HG03060 (cell line): ENCODE measurements at regions not wholly inside any gene's neighbourhood (a gene's known extent, or its start where the extent isn't known, plus 50 kb on each side); places are given as distances from the start of the nearest gene placed in this dataset.

Experiments used
- ATAC-seq: cut with Tn5 transposase; IDR thresholded peaks from one replicate; pipeline ENCODE4 v1.9.1; 2021; ENCODE audit warnings: low read depth, moderate number of reproducible peaks; ENCODE audit not compliant: unreplicated experiment

DNA sequence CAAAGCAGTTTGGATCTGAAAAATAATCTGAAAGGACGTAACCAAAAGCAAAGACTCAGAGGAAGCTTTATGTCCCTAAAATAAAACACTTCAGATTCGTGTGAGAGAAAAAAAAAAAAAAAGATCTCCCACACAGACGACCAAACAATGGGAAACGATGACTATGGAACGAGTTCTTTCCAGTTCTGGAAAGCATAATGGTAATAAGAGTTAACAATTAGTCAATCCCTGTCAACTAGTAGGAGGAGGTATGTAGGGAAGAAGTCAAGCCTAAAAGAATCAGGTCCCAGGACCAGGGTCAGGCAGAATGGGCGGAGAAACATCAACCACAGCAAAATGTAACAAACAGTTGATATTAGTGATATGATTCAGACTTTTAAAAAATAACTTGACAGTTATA, 170.3 kb upstream of the SETBP1 start:
- no peak for ATAC-seq

DNA sequence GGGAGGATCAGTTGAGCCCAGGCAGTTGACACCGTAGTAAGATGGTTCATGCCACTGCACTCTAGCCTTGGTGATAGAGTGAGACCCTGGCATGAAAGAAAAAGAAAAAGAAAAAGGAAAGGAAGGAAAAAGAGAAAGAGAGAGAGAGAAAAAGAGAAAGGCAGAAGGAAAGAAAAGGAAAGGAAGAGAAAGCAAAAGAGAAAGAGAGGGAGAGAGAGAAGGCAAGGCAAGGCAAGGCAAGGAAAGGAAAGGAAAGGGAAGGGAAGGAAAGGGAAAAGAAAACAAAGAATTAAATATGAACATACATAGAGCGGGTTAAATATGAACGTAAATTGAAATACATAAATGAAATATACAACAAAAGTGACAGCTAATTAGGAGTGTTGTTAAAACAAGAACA, 167.5 kb upstream of the SETBP1 start:
- ATAC-seq = no peak

DNA sequence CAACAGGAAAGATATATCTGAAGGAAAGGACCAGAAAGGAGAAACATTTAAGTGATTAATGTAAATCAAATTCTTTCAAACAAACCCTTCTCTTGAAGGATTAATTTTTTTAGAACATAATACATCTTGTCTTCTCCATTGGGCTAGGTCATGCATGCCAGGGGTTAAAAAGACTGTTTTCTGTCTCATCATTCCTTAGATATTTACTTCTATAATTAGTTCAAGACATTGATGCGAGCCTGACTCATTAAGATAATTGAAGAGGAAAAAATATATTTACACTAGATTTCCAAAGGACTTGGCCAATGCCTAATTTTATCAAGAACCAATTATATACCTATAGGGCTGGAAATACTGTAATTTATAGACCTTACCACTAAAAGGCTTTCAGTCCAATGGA, 166.6 kb upstream of the SETBP1 start:
- ATAC-seq = no peak

DNA sequence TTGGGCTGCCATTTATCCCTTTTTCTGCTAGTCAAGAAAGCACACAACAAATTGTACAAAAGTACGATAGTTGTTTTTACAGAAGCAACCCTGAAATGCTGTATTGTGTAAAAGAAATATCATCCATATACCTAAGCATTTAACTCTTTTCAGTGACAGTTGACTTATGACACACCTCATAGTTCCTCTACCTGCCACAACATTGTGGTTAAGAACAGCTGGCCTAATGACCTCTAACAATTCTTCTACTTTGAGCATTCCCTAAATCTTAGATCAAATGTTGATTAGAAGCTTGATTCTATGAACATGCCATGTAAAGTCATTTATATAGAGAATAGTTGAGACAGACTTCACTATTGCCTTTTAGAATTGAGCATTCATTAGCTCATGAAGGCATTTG, 165.9 kb upstream of the SETBP1 start:
- no peak for ATAC-seq

DNA sequence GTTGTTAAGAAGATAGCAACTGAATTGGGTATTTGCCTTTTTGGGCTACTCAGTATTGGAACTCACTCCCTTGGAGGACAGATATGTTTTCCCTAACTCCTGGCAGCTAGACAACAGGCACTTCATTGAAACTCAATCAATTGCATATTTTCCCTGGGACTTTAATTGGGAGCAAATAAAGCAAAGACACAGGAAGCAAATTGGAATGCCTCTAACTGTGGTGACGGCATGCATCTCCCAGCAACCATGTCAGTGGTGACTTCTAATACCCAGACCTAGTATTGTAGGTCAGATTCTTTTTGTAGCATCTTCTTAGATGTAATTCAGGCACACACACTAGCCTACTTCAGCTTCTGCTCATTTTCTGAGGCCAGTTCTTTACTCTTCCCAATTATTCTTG, 164.2 kb upstream of the SETBP1 start:
- no peak for ATAC-seq

DNA sequence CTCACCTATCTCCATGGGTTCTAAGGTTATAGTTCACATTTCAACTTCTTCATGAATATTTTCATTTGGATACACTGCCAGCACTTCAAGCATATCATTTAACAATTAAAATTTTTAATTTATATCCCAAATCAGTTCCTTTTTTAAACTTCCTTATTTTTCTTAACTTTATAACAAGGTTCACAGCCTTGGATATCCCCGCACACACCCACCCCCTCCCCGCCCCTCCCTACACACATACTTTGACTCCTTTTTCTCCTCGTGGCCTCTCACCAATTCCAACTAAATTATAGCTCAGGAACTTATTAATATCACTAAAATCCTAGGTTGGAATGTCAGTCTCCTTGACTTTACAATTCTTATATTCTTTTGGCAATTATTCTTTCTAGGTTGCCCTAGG, 163.6 kb upstream of the SETBP1 start:
- ATAC-seq = no peak

DNA sequence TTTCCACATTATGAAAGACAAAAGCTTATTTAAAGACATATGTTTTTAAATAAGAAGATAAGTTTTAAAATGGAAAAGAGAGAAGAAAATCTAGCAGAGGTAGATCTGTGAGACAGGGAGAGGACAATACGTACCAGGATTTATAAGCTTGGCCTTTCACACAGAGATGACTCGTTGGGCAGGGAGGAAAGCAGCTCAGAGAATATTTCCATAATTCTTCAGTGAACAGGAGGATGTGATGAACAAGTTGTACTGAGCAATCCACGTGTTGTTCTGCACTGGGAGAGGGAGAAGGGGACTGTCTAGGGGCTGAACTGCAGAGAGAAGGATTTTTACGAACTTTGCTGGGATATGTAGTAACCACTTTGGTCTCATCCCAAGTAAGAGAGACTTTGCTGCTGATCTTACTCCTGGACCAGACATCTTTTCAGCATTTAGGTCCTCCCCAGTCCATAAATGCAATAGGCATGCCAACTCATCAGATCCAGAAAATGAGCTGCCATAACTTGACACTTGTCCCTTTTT, 162.5 kb upstream of the SETBP1 start:
- ATAC-seq = no peak

DNA sequence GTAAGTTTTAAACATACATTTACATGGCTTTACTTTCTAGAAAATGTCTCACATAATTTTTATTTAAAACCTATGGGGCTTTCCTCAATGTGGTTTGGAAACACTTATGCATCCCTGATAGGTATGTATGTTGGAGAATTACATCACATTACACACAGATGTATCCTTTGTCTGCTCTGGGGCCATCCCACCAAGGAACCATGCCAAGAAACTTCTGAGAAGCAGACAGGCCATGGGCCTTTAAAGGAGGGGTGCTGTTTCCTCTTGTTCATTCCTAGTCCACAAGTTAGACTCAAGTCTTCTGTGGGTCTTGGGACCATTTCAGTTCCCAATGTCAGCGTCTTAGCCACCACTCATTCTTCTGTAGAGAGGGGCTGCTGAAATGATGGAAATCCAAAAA, 162.0 kb upstream of the SETBP1 start:
- ATAC-seq = no peak

DNA sequence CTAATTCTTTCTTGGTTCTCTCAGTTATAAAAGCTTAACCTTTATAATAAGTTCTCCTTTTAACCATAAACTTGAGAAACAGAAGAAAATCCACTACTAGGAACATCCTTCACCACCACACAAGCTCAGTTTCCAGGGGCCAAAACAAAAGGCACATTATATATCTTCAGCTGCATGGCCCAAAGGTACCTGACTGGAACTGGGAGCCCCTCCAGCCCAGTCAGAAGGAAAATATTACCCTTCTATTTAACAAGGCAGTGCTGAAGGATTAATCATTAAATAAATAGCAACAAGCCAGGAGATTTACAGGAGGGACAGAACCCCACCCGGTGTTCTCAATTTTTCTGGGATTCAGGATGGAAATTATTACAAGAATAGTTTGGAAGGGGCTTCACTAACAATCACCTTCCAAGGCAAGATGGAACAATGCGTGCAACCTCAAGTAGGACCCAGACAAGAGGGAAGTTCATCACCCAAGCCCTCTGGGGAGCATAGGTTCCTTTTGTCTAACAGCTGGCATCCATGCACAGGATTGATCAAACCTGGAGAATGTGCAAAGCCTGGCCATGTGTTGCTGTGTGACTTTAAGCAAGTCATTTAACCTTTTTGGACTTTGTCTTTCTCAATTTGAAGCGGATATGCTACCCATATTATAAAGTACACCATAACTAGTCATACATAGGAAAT, 159.6 kb upstream of the SETBP1 start:
- no peak for ATAC-seq

DNA sequence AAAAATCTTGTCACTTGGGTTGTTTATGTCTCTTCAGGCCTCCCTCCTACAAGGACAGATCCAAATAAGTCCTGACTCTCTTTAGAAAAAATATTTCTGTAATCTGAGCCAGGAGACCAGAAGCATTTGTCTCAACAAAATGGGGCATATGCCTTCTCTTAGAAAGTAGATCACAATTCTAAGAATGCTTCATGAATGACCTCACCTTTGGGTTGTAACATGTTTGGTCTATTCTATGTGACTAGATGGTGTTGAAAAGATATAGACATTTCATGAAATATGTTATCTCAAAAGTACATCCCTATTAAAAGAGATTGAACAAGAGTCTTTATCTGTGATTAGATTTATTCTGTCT, 159.0 kb upstream of the SETBP1 start:
- ATAC-seq = no peak

DNA sequence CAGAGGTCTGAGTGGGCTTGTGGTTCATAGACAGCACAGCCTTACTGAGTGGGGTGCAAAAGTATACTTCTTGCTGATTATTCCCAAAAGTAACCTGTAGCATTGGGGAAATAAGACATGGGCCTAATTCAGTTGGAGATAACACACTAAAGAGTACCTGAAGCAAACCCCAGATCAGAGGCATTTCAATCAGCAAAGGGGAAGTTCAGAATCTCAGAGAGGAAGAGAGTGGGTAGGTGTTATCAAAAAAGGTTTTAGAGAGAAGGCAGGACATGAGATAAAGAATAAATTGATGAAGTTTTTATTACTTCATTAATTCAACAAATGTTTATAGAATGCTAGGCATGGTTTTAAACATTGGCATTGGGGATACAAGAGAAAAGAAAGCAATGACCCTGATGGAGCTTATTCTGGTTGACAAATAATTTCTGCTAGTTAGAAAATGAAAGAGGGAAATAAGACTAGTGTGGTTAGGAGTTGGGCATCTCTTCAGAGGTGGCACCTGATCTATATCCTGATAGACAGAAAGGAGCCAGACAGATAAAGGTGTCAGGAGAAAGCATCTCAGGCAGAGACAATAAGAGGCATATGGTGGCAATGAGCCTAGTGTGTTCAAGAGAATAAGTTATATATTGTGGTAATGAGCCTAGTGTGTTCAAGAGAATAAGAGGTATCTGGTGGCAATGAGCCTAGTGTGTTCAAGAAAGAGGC, 153.8 kb upstream of the SETBP1 start:
- ATAC-seq = no peak

DNA sequence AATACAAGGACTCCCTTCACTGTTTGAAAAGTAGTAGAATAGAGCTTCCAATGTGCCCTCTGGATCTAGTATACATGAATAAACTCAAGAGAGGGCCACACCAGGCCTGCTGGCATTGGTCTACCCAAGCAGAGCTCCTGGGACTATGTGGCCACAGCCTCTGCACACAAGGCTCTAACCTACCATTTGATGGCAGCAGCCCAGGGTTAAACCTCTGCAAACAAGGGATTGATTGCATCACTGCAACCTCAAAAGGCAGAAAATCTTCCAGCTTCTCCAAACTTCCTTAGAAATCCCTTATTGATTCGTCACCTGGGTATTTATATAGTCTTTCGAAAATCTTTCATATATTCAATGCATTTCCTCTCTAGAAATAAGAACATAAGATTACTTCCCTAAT, 147.6 kb upstream of the SETBP1 start:
- ATAC-seq = no peak

DNA sequence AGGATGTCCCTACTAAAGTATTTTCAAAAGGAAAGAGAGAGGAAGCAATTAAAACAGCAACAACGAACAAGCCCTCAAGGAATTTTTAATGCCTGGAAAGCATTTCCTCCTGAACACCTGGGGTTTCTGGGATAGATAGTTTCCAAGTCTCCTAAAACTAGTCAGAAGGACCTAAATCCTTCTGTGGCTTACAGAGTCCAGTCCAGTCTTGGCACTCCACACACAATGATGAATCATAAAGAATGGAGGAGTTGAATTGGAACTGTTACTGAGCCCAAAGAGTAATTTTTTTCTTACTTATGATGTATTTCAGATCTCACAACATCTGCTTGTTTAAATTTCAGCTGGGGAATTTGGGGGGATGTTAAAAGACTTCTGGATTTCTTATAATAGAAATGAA, 144.6 kb upstream of the SETBP1 start:
- no peak for ATAC-seq

DNA sequence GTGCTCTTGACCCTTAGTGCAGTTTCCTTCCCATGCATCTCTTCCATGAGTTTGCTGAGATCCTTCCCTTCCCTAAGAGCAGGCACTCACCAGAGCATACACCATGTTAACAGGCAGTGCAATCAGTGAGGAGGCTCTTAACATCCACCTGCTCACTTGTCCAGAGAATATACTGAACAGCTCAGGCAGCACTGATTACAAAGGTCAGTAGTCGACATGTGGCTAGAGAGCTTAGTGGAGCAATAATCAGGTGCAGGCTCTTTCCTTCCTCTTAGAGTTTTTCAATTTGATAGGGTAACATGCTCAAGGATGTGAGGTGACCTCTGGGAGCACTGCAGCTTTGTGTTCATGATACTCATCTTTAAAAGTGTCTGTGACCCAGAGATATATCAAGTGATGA, 144.1 kb upstream of the SETBP1 start:
- no peak for ATAC-seq

DNA sequence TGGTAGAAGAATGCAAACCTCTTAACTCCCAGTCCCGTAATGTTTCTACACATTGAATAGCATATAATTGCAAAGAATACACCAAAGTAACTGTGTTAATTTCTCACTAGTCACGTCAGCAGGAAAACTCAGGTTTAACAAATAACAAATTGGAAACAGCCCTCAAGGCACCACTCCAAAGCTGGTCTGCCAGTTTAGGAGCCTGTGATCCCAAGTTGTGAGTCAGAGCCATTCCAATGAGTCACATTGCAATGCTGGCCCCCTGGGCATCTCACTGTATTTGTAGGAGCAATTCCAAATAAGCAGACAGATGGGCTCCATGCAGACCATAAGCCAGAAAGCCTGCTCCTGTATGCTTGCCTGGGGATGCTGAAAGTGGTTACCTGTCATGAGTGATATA, 143.2 kb upstream of the SETBP1 start:
- no peak for ATAC-seq

DNA sequence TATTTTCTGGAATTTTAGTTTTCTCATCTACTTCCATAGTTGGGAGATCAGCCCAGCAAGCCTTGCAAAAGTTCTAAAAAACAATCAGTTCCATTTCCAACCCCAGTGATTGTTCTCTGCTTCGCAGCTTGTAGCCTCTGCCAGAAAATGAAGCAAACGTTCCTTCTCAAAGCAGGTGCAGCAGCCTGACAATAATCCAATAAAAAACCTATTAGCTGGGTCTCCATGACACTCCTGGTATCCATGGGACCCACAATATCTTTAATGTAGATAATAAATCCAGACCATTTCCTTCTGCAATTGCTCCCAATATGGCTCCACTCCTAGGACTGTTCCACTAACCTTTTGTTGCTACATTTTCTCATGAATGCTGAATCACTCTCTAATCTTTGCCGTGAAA, 140.8 kb upstream of the SETBP1 start:
- no peak for ATAC-seq

DNA sequence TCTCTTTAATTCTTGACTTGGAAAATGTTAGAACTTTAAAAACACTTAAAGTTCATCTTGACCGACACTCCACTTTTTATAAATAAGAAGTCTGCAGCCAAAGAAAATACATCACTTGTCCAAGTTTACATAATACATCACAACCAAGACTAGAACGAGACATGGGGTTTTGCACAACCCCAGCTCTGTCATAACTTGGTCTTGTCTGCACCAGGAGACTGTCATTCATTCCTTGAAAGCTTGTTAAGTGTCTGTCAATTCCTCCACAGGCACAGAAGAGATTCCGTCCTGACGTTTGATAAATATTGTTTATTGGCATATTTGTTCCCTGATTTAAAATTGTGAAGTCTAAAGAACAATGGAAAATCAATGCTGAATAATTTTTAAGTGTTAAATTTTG, 139.5 kb upstream of the SETBP1 start:
- no peak for ATAC-seq

DNA sequence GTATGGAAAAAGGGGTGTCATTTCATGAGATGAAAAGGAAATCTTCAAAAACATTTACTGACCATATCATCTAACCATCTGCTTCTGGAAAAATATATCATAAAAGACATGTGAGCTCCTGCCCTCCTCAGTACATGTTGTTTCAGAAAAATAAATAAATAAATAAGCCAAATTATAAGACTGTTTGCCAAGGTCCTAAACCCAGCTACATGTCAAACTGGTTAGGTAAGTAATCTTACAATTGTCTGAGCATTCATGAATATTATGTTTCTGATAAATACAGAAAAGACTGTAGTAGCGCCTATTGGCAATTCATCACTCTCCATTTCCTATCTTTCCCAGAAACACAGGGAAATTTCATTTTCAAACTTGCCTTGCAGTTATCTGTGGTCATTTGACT, 138.9 kb upstream of the SETBP1 start:
- ATAC-seq = no peak

DNA sequence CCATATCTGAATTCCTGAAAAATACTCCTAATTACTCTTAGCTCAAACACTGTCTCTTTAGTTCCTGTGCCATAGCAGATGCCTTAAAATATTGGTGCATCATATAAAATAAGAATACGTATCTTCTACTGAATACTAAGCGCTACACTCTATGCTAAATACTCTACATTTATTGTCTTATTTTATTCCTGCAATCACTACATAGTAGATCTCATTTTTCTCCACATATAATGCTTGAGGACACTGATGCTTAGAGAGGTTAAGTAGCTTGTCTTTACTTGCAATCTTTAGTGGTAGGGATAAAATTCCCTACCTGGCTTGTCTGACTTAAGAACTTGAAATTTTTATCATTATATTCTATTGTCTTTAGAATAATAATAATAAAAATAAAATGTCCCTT, 137.3 kb upstream of the SETBP1 start:
- no peak for ATAC-seq

DNA sequence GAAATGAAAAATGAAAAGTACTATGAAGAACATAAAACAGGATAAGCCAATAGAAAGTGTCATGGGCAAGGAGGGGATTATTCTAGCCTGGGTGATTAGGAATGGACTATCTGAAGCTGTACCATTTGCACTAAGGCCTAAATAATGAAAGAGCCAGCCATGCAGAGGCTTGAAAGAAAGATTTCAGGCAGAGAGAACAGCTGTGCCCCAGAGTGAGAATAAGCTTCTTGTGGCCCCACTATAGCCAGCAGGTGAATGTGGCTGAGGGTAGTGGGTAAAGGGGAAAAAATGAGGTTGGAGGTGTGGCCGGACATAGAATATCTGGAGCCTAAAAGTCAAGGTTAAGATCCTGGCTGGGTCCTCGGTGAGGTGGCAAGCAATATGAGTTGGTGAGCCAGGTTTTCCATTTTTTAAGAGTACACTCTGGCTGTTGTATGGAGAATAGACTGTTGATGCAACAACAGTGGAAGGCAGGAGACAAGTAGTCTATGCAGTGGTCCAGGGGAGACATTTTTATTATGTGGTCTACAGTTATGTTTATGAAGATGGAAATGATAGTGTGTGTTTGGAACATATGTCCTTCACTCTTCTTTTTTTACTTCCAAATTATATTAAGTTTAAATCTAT, 135.2 kb upstream of the SETBP1 start:
- no peak for ATAC-seq

DNA sequence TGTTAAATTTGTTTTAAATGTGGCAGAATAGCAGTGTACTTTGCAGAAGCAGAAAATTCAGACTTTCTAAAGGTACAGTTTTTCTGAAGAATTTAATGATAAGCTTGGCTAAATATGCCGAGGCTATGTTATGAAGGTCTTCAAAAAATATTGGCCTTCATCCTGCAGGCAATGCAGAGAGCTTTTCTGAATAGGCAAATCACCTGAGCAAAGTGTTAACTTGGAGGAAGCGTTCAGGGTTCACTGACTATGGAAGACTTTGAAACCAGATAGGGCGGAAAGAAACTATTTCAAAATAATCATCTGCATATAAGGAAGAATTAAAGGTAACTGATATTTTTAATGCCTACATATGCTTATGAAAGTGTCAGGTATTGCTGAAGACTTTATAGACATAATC, 133.7 kb upstream of the SETBP1 start:
- no peak for ATAC-seq
